ENCODE measurements at regions not wholly inside any gene's neighbourhood (a gene's known extent, or its start where the extent isn't known, plus 50 kb on each side); places are given as distances from the start of the nearest gene placed in this dataset.

- DNase-seq = no peak
- Mint-ChIP-seq H3K9me3 (peaks cover 13% of the 10 kb centered on the region), H3K27ac (no peak overlapping the region), H3K36me3 (ENCODE audit: low read depth) (no peaks in the 10 kb centered on the region), H3K4me3 (no peak overlapping the region), H3K27me3 (peaks cover 3% of the 10 kb centered on the region), H3K4me1 (ENCODE audit: low read depth) (no peaks in the 10 kb centered on the region)
Measured at GRCh38 chr2:129267559-129267958, 711.9 kb upstream of the RAB6C start.

GRCh38 chr2:129273266-129274037 is 706.0 kb upstream of the RAB6C start:
- no peak for DNase-seq
- no peak overlapping the region for H3K27ac Mint-ChIP-seq
- no peaks in the 10 kb centered on the region for H3K27me3 Mint-ChIP-seq
- H3K36me3 Mint-ChIP-seq (ENCODE audit: low read depth) = no peaks in the 10 kb centered on the region
- H3K4me3 Mint-ChIP-seq = no peak overlapping the region
- no peaks in the 10 kb centered on the region for H3K9me3 Mint-ChIP-seq
- no peaks in the 10 kb centered on the region for H3K4me1 Mint-ChIP-seq (ENCODE audit: low read depth)

- Mint-ChIP-seq H3K9me3 (no peaks in the 10 kb centered on the region), H3K4me3 (no peak overlapping the region), H3K27ac (no peak overlapping the region), H3K36me3 (ENCODE audit: low read depth) (no peaks in the 10 kb centered on the region), H3K27me3 (no peaks in the 10 kb centered on the region), H3K4me1 (ENCODE audit: low read depth) (no peaks in the 10 kb centered on the region)
- DNase-seq = no peak
Measured at GRCh38 chr2:129274038-129274415, 705.4 kb upstream of the RAB6C start.

GRCh38 chr2:129274918-129275317 is 704.5 kb upstream of the RAB6C start:
- DNase-seq = no peak
- Mint-ChIP-seq H3K4me3 (no peak overlapping the region), H3K27me3 (no peaks in the 10 kb centered on the region), H3K9me3 (no peaks in the 10 kb centered on the region), H3K4me1 (ENCODE audit: low read depth) (no peaks in the 10 kb centered on the region), H3K36me3 (ENCODE audit: low read depth) (no peaks in the 10 kb centered on the region), H3K27ac (no peak overlapping the region)

- H3K9me3 Mint-ChIP-seq = no peaks in the 10 kb centered on the region
- no peaks in the 10 kb centered on the region for H3K27me3 Mint-ChIP-seq
- no peaks in the 10 kb centered on the region for H3K4me1 Mint-ChIP-seq (ENCODE audit: low read depth)
- no peaks in the 10 kb centered on the region for H3K36me3 Mint-ChIP-seq (ENCODE audit: low read depth)
- H3K4me3 Mint-ChIP-seq = no peak overlapping the region
- no peak for DNase-seq
- H3K27ac Mint-ChIP-seq = no peak overlapping the region
Measured at GRCh38 chr2:129275706-129276105, 703.8 kb upstream of the RAB6C start.

- Mint-ChIP-seq H3K27me3 (no peaks in the 10 kb centered on the region), H3K36me3 (ENCODE audit: low read depth) (no peaks in the 10 kb centered on the region), H3K4me1 (ENCODE audit: low read depth) (no peaks in the 10 kb centered on the region), H3K9me3 (no peaks in the 10 kb centered on the region), H3K4me3 (no peak overlapping the region), H3K27ac (no peak overlapping the region)
- no peak for DNase-seq
Measured at GRCh38 chr2:129276978-129277584, 702.4 kb upstream of the RAB6C start.

GRCh38 chr2:129277585-129277981 is 701.9 kb upstream of the RAB6C start:
- Mint-ChIP-seq H3K9me3 (no peaks in the 10 kb centered on the region), H3K4me1 (ENCODE audit: low read depth) (no peaks in the 10 kb centered on the region), H3K36me3 (ENCODE audit: low read depth) (no peaks in the 10 kb centered on the region), H3K4me3 (no peak overlapping the region), H3K27ac (no peak overlapping the region), H3K27me3 (no peaks in the 10 kb centered on the region)
- no peak for DNase-seq

GRCh38 chr2:129281791-129282530 is 697.5 kb upstream of the RAB6C start:
- H3K27ac Mint-ChIP-seq = no peak overlapping the region
- H3K4me1 Mint-ChIP-seq (ENCODE audit: low read depth) = no peaks in the 10 kb centered on the region
- no peak overlapping the region for H3K4me3 Mint-ChIP-seq
- DNase-seq = no peak
- H3K27me3 Mint-ChIP-seq = no peaks in the 10 kb centered on the region
- no peaks in the 10 kb centered on the region for H3K36me3 Mint-ChIP-seq (ENCODE audit: low read depth)
- peaks cover 6% of the 10 kb centered on the region for H3K9me3 Mint-ChIP-seq

- no peak overlapping the region for H3K4me3 Mint-ChIP-seq
- no peaks in the 10 kb centered on the region for H3K36me3 Mint-ChIP-seq (ENCODE audit: low read depth)
- no peak for DNase-seq
- H3K27ac Mint-ChIP-seq = no peak overlapping the region
- no peaks in the 10 kb centered on the region for H3K27me3 Mint-ChIP-seq
- H3K4me1 Mint-ChIP-seq (ENCODE audit: low read depth) = no peaks in the 10 kb centered on the region
- H3K9me3 Mint-ChIP-seq = peaks cover 6% of the 10 kb centered on the region
Measured at GRCh38 chr2:129285012-129285411, 694.5 kb upstream of the RAB6C start.

GRCh38 chr2:129293326-129293725 is 686.1 kb upstream of the RAB6C start:
- no peak for DNase-seq
- no peaks in the 10 kb centered on the region for H3K9me3 Mint-ChIP-seq
- no peak overlapping the region for H3K4me3 Mint-ChIP-seq
- H3K36me3 Mint-ChIP-seq (ENCODE audit: low read depth) = no peaks in the 10 kb centered on the region
- H3K27me3 Mint-ChIP-seq = no peaks in the 10 kb centered on the region
- no peak overlapping the region for H3K27ac Mint-ChIP-seq
- no peaks in the 10 kb centered on the region for H3K4me1 Mint-ChIP-seq (ENCODE audit: low read depth)

GRCh38 chr2:129296396-129296795 is 683.1 kb upstream of the RAB6C start:
- H3K4me1 Mint-ChIP-seq (ENCODE audit: low read depth) = no peaks in the 10 kb centered on the region
- H3K27ac Mint-ChIP-seq = no peak overlapping the region
- H3K4me3 Mint-ChIP-seq = no peak overlapping the region
- H3K36me3 Mint-ChIP-seq (ENCODE audit: low read depth) = no peaks in the 10 kb centered on the region
- no peak for DNase-seq
- H3K27me3 Mint-ChIP-seq = no peaks in the 10 kb centered on the region
- no peaks in the 10 kb centered on the region for H3K9me3 Mint-ChIP-seq

- DNase-seq = no peak
- Mint-ChIP-seq H3K36me3 (ENCODE audit: low read depth) (no peaks in the 10 kb centered on the region), H3K27me3 (no peaks in the 10 kb centered on the region), H3K27ac (no peak overlapping the region), H3K4me3 (no peak overlapping the region), H3K4me1 (ENCODE audit: low read depth) (no peaks in the 10 kb centered on the region), H3K9me3 (no peaks in the 10 kb centered on the region)
Measured at GRCh38 chr2:129296806-129297205, 682.7 kb upstream of the RAB6C start.

- no peak for DNase-seq
- Mint-ChIP-seq H3K9me3 (no peaks in the 10 kb centered on the region), H3K27me3 (no peaks in the 10 kb centered on the region), H3K36me3 (ENCODE audit: low read depth) (no peaks in the 10 kb centered on the region), H3K27ac (no peak overlapping the region), H3K4me1 (ENCODE audit: low read depth) (no peaks in the 10 kb centered on the region), H3K4me3 (no peak overlapping the region)
Measured at GRCh38 chr2:129297430-129297829, 682.0 kb upstream of the RAB6C start.

- H3K9me3 Mint-ChIP-seq = no peaks in the 10 kb centered on the region
- no peak for DNase-seq
- no peak overlapping the region for H3K4me3 Mint-ChIP-seq
- H3K36me3 Mint-ChIP-seq (ENCODE audit: low read depth) = no peaks in the 10 kb centered on the region
- H3K27ac Mint-ChIP-seq = no peak overlapping the region
- H3K27me3 Mint-ChIP-seq = peaks cover 3% of the 10 kb centered on the region
- no peaks in the 10 kb centered on the region for H3K4me1 Mint-ChIP-seq (ENCODE audit: low read depth)
Measured at GRCh38 chr2:129299338-129299737, 680.1 kb upstream of the RAB6C start.

GRCh38 chr2:129299756-129300155 is 679.7 kb upstream of the RAB6C start:
- no peaks in the 10 kb centered on the region for H3K9me3 Mint-ChIP-seq
- H3K27ac Mint-ChIP-seq = no peak overlapping the region
- H3K4me3 Mint-ChIP-seq = no peak overlapping the region
- H3K4me1 Mint-ChIP-seq (ENCODE audit: low read depth) = no peaks in the 10 kb centered on the region
- H3K36me3 Mint-ChIP-seq (ENCODE audit: low read depth) = no peaks in the 10 kb centered on the region
- peaks cover 3% of the 10 kb centered on the region for H3K27me3 Mint-ChIP-seq
- no peak for DNase-seq
